GM21423 (cell line): ENCODE measurements at regions not wholly inside any gene's neighbourhood (a gene's known extent, or its start where the extent isn't known, plus 50 kb on each side); places are given as distances from the start of the nearest gene placed in this dataset.

Source experiments
- ATAC-seq: cut with Tn5 transposase; IDR thresholded peaks from one replicate; pipeline ENCODE4 v1.9.1; 2021; ENCODE audit warnings: mild to moderate bottlenecking, moderate library complexity; ENCODE audit not compliant: unreplicated experiment

DNA sequence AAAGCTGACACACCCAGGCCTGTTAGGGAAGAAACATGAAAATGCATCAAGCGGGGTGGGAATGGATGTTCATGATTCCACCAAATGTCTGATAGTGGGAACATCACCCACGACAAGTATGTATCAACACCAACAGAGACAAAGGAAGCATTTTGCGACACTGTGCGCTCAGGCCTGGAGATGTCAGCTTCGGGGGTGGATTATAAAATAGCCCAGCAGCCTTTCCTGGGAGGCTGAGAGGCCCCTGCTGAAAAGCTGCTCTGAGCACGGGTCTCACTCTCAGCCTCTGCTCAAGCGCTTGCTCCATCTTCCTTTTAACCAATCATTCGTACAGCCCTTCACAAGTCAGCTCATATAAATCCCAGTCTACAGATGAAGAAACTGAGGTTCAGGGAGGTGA, 213.5 kb downstream of the BCL11B start:
- ATAC-seq = no peak

DNA sequence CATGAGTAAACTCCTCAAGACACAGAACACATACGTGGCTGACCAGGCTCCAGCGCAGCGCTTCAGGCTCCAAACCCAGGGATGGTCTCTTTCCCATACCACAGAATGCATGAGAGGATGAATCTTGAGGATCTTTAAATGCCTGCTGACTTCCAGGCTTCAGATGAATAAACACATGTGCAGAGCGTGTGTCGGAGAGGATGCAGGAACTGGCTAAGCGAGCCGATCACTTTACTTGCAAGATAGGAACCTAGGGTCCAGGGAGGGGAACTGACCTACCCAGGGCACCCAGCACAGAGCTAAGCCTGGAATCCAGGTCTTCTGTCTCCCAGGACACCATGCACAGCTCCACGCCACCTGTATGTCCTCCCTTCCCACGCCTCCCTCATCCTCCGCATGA, 209.8 kb downstream of the BCL11B start:
- ATAC-seq = no peak

DNA sequence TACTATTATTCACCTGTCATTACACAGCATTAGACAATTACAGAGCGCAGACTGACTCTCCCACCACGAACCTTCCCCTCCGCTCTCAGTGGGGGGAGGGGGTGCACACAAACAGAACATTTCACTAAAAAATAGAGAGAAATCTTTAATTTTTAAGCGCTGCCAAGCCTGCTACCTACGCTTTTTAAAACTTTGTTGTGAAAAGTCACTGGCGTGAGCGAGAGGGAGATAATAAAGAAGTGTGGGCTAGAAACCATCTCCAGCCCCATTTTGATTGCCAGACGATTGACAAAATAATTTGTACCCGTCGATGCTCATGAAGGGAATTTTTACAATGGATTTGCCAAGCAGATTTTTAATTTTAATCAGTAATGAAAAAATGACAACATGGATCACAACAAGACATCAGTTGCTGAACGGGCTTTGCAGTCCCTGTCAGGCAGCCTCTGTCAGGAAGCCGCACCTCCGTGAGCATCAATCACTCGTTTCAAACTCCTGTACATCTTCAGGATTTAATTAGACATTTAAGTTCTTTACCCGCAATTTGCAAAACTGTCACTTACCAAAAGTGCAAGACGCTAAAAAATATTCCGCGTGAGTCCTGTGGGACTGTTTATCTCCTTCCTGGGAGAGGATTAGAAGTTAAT, 209.1 kb downstream of the BCL11B start:
- ATAC-seq = no peak

DNA sequence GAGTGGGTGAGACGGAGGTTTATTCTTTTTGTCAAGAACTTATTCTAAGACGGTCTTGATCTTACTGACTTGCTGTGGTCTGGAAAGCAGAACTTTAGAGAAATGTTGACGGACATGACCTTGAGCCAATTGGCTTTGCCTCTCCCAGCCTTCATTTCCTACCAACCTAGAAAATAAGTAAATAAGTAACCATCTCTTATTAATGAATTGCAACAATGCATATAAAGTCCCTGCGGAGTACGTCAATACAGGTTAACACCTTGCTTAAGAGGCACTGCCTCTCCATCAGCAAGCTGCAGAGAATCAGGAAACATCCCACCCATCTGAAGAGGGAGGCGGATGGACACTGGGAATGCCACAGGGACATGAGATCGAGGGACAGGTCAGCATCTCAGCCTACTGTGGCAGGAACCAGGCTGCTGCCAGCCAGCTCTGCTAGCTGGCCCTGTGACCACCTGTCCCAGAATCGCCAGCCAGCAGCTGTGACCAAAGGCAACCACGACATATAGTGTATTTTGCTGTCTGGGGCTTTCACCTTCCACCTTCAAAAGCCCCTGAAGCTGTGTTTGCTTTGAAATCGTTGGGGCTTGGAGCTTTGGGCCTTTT, 208.3 kb downstream of the BCL11B start:
- no peak for ATAC-seq

DNA sequence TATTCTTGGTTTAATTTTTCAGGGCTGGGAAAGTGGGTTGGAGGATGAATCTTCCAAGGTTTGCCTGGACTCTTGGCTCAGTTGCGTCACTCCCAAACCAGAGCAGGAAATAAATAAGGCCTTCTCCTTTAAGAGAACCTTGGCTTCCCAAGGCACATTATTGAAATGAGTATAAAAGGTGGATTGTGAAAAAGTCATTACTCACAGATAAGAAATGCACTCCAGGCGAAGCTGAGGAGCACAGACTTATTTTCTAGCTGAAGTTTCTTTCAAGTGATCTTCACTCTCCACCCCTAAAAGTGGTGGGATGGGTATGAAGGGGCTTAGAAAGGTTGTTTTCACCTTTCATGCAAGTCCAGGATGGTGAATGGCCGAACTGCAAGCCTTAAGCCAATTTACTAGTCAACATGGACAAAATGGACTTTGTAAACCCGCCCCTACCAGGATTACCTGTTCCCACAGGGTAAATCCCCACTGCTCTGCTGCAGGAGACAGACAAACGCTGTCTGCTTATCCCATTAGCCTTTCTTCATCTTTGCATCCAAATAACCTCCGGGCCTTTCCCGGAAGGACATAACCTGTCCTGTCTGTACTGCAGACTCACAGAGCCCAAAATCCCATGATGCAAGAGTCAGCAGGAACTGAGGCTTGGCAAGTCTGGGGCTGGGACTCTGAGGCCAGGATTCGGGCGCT, 207.6 kb downstream of the BCL11B start:
- no peak for ATAC-seq

DNA sequence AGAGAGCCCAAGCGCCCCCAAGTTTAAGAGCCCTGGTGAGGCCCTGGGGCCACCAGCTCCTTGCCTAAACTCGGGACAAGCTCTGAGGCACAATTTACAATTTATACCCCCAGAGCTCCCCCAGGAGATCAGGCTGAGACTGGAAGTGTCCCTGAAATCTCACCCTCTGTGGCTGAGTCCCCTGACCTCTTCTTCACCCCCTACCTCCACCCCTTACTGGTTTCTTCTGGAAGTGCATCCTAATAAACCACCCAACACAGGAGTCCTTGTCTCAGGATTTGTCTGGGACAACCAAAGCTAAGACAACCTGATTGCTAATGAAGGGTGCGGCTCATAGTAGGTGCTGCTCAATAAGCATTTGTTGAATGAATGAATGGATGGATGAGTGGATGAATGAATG, 206.4 kb downstream of the BCL11B start:
- ATAC-seq = no peak

DNA sequence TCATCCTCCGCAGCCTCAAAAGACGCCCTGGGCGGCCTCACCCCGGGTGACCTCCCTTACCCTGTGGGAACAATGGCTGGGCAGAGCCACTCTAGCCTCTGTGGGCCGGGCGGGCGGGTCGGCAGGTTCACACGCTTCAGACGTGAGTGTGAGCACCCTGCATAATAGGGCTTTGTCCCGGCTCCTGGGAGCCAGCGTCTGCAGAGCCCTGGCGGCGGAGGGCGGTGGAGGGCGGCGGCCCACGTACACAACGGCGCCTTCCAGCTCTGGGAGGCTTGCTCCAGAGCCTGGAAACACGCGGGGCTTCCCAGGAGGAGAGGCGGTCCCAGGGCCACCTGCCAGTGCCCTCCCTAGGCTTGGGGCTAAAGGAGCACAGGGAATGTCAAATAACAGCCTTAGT, 205.6 kb downstream of the BCL11B start:
- no peak for ATAC-seq

DNA sequence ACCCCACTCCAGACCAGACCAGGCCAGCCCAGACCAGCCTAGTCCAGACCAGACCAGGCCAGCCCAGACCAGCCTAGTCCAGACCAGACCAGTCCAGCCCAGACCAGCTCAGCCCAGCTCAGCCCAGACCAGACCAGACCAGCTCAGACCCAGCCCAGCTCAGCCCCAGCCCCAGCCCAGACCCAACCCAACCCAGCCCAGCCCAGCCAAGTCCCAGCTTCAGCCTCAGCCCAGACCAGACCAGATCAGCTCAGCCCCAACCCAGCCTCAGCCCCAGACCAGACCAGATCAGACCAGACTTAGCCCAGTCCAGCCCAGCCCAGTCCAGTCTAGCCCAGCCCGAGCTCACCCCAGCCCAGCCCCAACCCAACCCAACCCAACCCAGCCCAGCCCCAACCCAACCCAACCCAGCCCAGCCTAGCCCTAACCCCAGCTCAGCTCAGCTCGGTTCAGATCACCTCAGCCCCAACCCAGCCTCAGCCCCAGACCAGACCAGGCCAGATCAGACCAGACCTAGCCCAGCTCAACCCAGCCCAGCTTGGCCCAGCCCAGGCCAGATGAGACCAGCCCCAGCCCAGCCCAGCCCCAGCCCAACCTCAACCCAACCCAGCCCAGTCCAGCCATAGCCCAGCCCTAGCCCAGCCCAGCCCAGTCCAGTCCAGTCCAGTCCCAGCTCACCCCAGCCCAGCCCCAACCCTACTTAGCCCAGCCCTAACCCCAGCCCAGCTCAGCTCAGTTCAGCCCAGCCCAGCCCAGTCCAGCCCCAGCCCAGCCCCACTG, 204.7 kb downstream of the BCL11B start:
- ATAC-seq = no peak

DNA sequence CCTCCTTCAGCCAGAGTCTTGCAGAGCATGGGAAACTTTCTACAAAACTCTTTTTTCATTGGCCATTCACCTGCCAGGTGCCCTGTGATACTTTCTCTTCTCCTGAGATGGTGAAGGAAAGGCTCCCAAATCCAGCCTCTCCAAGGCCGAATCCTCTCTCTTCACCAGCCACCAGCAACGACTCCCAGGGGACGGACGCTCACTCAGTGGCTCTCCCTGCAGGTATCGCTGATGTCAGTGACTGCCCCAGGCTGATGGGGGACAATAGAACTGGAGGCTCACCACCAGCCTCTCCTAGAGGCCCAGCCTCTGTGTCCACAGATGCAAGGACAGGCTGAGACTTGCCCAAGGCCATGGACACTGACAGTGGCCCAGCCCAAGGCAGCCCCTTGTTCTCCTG, 204.1 kb downstream of the BCL11B start:
- no peak for ATAC-seq

DNA sequence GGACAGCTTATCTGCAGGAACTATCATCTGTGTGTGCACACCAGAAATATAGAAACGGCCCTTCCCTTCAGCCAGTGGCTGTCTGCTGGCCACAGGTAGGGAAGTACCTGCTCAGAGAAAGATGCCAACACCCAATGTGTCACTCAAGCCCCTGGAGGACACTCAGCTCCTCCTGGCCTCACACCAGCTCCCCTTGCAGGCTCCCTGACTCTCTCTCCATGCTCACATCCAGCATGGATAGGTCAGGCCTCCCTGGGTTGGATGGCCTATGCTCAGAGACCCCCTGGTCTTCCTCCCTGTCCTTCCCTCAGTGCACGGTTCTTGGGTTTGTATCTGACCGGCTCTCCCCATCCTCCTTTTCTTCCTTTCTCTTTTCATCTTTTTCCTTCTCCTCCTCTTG, 202.1 kb downstream of the BCL11B start:
- no peak for ATAC-seq

DNA sequence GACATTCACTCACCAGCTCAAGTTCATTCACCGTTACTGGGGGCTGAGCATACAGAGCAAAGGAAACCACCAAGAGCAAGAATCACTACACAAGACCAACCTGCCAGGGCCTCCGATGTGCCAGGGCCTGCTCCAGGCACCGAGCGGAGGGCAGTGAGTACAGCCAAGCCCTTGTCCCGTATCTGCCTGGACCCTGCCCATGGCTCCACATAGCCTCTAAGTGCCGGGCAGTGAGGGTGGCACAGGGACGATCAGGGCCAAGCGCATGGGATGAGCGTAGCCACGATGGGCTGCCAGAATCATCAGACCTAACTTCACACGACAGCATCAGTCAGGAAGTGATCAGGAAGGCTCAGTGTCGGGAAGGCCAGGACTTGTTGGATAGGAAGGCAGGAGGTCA, 199.6 kb downstream of the BCL11B start:
- ATAC-seq = no peak

DNA sequence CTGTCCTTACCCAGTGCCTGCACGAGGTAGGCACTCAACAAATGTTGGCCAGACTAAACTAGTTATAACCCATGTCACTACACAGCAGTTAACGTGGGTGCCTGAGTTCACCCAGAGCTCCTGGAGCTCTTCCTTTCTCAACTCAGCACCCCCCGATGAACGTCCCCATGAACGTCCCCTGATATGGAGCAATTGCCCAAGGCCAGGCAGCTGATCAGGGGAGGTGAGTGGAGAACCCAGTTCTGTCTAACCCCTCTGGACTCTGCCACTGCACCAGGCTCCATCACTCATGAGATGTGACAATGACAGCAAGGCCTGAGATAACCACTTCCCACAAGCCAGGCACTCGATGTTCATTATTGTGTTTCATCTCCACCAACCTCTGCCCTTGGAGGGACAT, 199.0 kb downstream of the BCL11B start:
- ATAC-seq = no peak

DNA sequence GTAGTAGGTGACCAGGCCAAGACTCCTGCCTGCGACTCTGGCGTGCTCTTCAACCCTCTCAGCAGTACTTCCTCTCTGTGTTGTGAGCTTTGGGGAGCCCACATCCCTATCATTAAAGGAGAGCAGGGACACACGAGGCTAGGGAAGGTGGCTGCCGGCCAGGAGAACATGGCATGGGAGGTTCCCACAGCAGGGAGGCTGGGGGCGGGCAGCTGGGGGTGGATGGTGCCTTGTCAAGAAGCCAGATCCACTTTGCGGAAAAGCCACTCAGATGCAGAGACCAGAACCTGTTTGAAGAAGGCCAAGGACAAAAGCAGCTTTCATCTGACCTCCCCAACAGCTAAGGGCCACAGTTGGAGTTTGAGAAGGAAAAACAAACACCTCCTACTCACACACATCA, 198.6 kb downstream of the BCL11B start:
- ATAC-seq = no peak

DNA sequence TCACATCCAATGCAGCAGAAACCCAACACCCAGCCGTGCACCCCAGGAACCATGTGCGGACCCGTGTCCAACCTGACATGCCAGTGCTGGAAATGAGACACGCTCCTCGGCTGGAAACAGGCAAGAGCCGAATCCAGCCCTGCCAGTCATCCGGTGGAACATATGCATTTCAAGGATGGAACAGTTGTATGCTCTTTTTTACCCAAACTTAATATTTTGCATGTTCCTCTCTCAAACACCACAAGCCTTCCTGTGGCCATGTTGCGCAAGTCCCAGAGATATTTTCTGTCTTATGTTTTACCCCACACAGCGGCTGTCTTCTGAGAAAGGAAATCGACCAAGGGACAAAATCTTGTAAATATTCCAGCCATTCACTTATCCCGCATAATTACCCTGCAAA, 196.9 kb downstream of the BCL11B start:
- ATAC-seq = no peak

DNA sequence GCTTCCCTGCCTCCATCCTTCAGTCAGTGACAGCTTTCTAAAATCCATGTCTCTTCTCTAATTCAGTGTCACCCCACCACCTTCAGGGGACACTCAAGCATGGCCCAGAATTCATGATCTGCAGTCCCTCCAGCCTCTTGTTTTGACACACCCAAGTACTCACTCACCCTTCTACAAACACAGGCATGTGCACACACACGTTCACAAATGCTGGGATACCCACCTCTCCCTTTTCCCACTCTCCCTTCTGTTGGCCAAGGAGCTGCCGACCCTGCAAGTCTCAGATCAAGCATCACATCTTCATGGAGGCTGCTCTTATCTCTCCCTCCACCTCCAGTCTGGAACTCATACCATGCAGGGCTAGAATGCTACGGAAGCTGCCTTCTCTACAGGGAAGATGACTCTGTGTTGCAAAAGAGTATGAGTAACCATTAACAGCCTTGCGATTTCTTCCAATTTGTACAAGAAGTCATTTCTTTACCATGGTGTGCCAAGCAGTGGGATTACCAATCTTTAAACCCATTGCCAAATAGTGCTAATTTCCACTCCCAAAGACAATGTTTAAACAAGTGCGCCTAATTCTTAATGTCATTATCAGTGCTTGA, 196.1 kb downstream of the BCL11B start:
- ATAC-seq = no peak

DNA sequence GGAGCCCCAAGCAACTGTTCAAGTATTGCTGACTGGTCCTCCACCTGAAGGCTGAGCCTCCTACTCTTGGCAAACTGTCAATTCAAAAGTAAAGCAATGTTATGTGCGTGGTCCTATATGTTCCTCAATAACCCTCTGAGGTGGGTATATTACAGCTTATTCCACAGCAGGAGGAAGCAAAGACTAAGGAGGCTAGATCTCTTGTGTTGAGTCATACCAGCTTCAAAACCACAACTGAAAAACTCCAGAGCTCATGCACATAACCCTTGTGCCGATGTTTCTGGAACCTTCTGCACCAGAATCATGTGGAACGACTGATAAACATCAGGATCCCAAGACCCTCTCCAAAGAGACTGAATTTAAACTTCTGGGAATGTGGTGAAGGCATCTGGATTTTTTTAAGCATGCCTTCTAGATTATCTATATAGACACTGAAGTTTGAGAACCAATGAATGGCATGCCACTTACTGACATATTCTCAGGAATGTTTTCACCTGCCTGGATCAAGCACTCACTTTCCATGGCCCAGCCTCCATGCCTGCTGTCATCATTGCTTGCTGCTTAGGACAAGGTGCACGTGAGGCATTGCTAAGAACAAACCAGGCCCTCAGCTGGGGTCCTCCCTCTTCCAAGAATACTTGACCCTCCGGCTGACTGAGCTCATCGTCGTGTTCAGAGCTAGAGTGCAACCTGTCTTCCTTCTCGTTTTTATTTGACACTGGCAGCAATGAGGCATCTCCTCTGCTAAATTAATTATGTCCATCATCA, 194.7 kb downstream of the BCL11B start:
- ATAC-seq = no peak

DNA sequence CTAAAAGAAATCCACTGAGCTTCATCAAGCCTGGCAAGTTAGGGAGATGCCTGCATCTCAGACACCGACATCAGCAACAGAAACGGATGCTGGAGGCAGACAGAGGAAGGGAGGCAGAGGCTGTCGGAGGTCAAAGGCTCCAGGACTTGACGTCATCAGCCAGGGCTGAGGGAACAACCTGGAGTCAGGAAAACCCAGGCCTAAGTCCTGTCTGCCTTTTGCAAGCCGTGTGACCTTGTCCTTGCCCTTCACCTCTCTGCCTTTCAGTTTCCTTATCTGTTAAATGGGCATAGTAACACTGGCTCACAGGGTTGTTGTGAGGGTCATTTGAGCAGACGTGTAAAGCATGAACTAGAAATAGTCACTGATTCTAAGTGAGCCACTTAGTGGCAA, 194.2 kb downstream of the BCL11B start:
- ATAC-seq = no peak

DNA sequence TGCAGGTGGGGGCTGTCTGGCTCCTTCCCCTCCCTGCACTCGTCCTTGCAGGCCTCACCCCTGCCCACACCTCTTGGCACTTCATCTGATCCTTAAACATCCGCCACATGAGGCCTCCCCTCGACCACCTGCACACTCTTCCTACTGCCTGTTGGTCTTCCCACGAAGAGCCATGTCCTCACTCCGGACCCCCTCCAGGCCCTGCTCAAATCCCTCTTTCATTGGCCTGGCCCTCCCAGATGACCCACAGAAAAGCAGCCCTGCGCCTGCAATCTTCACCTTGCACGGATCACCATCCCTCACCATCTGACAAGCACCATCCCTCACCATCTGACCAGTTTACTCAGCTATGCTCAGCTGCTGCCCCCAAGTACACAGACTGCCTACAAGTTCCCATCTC, 193.6 kb downstream of the BCL11B start:
- ATAC-seq = no peak

DNA sequence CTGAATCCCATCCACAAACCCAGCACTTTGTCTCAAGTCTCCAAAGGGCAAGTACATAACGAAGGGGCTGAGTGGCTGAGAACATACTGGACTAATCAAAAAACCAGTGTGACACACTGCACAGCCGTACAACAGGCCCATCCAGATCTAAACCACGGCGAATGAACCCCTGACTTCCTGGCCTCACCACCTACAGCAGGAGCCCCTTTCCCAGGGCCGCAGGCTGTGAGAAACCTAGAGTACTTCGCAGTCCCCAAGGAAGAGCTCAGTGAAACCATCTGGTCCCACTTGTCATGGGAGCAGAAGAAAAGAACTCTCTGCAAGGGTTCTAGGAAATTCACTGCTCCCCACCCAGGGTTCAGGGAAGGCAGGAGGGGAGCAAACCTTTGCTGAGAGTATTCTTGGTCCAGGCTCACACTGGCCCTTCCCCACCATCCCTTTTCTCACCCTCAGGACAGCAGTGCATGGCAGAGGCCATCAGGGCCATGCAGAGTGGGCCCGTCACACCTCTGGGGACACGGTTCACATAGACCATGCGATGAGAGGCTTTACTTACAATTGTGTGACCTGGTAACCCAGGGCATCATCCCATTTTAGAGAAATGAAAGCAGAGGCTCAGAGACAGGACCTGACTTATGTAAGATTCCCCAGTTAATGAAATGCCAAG, 192.8 kb downstream of the BCL11B start:
- no peak for ATAC-seq

DNA sequence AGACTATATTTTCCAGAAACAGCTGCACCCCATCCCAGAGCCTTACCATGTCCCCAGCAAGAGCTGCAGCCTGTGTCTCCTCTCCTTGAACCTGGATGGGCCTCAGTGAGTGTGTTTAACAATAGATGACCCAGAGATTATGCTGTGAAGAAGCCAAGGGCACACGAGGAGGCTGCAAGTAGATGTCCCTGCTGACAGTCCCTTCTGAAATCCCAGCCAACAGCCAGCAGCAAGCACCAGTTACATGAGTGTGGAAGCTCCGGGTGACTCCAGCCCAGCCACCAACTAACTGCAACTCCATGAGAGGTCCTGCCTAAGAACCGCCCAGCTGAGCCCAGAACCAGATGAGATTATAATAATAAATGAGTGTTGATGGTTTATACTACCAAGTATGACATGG, 191.7 kb downstream of the BCL11B start:
- ATAC-seq = no peak
